ENCODE measurements at regions not wholly inside any gene's neighbourhood (a gene's known extent, or its start where the extent isn't known, plus 50 kb on each side); places are given as distances from the start of the nearest gene placed in this dataset.

DNA sequence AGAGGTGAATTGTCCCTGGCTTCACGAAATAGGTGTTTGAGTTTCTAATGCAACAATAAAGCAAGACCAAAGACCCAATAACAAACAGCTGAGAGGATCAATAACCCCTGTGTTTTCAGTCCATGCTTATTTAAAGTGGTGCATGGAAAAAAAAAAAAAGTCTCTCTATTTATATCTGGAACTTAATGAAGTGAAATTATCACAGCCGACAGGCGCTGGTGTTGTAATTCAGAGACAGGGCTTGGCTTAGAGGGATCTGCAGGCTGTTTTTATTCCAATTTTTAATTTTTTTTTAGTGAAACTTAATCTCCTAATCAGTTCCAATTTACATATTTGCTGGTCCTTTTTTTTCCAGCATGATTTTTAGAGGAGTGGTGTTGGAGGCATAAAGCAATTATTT, 858.2 kb upstream of the SOX9 start:
- TF ChIP-seq POLR2AphosphoS5 (IDR thresholded peaks at IDR 0.05; ENCODE audit: low read depth) = no peak
- TF ChIP-seq, protein P1, sequence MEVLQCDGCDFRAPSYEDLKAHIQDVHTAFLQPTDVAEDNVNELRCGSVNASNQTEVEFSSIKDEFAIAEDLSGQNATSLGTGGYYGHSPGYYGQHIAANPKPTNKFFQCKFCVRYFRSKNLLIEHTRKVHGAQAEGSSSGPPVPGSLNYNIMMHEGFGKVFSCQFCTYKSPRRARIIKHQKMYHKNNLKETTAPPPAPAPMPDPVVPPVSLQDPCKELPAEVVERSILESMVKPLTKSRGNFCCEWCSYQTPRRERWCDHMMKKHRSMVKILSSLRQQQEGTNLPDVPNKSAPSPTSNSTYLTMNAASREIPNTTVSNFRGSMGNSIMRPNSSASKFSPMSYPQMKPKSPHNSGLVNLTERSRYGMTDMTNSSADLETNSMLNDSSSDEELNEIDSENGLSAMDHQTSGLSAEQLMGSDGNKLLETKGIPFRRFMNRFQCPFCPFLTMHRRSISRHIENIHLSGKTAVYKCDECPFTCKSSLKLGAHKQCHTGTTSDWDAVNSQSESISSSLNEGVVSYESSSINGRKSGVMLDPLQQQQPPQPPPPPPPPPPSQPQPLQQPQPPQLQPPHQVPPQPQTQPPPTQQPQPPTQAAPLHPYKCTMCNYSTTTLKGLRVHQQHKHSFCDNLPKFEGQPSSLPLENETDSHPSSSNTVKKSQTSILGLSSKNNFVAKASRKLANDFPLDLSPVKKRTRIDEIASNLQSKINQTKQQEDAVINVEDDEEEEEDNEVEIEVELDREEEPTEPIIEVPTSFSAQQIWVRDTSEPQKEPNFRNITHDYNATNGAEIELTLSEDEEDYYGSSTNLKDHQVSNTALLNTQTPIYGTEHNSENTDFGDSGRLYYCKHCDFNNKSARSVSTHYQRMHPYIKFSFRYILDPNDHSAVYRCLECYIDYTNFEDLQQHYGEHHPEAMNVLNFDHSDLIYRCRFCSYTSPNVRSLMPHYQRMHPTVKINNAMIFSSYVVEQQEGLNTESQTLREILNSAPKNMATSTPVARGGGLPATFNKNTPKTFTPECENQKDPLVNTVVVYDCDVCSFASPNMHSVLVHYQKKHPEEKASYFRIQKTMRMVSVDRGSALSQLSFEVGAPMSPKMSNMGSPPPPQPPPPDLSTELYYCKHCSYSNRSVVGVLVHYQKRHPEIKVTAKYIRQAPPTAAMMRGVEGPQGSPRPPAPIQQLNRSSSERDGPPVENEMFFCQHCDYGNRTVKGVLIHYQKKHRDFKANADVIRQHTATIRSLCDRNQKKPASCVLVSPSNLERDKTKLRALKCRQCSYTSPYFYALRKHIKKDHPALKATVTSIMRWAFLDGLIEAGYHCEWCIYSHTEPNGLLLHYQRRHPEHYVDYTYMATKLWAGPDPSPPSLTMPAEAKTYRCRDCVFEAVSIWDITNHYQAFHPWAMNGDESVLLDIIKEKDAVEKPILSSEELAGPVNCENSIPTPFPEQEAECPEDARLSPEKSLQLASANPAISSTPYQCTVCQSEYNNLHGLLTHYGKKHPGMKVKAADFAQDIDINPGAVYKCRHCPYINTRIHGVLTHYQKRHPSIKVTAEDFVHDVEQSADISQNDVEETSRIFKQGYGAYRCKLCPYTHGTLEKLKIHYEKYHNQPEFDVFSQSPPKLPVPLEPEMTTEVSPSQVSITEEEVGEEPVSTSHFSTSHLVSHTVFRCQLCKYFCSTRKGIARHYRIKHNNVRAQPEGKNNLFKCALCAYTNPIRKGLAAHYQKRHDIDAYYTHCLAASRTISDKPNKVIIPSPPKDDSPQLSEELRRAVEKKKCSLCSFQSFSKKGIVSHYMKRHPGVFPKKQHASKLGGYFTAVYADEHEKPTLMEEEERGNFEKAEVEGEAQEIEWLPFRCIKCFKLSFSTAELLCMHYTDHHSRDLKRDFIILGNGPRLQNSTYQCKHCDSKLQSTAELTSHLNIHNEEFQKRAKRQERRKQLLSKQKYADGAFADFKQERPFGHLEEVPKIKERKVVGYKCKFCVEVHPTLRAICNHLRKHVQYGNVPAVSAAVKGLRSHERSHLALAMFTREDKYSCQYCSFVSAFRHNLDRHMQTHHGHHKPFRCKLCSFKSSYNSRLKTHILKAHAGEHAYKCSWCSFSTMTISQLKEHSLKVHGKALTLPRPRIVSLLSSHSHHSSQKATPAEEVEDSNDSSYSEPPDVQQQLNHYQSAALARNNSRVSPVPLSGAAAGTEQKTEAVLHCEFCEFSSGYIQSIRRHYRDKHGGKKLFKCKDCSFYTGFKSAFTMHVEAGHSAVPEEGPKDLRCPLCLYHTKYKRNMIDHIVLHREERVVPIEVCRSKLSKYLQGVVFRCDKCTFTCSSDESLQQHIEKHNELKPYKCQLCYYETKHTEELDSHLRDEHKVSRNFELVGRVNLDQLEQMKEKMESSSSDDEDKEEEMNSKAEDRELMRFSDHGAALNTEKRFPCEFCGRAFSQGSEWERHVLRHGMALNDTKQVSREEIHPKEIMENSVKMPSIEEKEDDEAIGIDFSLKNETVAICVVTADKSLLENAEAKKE (CRISPR knock-in tag; IDR thresholded peaks at IDR 0.05) = no peak
- TF ChIP-seq, protein P2, sequence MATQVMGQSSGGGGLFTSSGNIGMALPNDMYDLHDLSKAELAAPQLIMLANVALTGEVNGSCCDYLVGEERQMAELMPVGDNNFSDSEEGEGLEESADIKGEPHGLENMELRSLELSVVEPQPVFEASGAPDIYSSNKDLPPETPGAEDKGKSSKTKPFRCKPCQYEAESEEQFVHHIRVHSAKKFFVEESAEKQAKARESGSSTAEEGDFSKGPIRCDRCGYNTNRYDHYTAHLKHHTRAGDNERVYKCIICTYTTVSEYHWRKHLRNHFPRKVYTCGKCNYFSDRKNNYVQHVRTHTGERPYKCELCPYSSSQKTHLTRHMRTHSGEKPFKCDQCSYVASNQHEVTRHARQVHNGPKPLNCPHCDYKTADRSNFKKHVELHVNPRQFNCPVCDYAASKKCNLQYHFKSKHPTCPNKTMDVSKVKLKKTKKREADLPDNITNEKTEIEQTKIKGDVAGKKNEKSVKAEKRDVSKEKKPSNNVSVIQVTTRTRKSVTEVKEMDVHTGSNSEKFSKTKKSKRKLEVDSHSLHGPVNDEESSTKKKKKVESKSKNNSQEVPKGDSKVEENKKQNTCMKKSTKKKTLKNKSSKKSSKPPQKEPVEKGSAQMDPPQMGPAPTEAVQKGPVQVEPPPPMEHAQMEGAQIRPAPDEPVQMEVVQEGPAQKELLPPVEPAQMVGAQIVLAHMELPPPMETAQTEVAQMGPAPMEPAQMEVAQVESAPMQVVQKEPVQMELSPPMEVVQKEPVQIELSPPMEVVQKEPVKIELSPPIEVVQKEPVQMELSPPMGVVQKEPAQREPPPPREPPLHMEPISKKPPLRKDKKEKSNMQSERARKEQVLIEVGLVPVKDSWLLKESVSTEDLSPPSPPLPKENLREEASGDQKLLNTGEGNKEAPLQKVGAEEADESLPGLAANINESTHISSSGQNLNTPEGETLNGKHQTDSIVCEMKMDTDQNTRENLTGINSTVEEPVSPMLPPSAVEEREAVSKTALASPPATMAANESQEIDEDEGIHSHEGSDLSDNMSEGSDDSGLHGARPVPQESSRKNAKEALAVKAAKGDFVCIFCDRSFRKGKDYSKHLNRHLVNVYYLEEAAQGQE (IDR thresholded peaks at IDR 0.05; ENCODE audit: unreplicated experiment) = no peak
- no peak for TF ChIP-seq NANOG (IDR thresholded peaks at IDR 0.05; ENCODE audit: borderline replicate concordance)
- no peak for TF ChIP-seq ZNF331 (CRISPR knock-in tag; IDR thresholded peaks at IDR 0.05; ENCODE audit: low read depth)
- TF ChIP-seq STAT1 (IDR thresholded peaks at IDR 0.05; ENCODE audit: unreplicated experiment) = no peak
- no peak for TF ChIP-seq EZH2phosphoT487 (IDR thresholded peaks at IDR 0.05; ENCODE audit: unreplicated experiment)
- no peak for TF ChIP-seq ZNF114 (CRISPR knock-in tag; IDR thresholded peaks at IDR 0.05)
- TF ChIP-seq JUNB (IDR thresholded peaks at IDR 0.05; ENCODE audit: unreplicated experiment) = no peak
- H3K4me1 ChIP-seq (ENCODE audit: insufficient read depth) = no peaks in the 10 kb centered on the region
- Mint-ChIP-seq H3K27me3 (ENCODE audit: insufficient read depth, low read depth, poor library complexity) (no peaks in the 10 kb centered on the region), H3K9me3 (peaks cover 22% of the 10 kb centered on the region), H3K4me1 (no peaks in the 10 kb centered on the region), H3K36me3 (ENCODE audit: low read depth) (peaks cover 12% of the 10 kb centered on the region), H3K27ac (no peak overlapping the region), H3K4me3 (no peak overlapping the region)
- H3K9me2 ChIP-seq (ENCODE audit: insufficient read depth) = no peaks in the 10 kb centered on the region
- no peak overlapping the region for H3K4me2 ChIP-seq
- H3K27ac ChIP-seq (ENCODE audit: low read depth) = no peak overlapping the region
- H3K79me2 ChIP-seq (replicated peaks; ENCODE audit: insufficient read depth) = no peaks in the 10 kb centered on the region
- H3K4me3 ChIP-seq = no peak overlapping the region
- no peaks in the 10 kb centered on the region for H4K20me1 ChIP-seq (replicated peaks; ENCODE audit: insufficient read depth)
- H3F3A ChIP-seq (replicated peaks; ENCODE audit: low read depth) = no peaks in the 10 kb centered on the region
- no peaks in the 10 kb centered on the region for H3K36me3 ChIP-seq (ENCODE audit: insufficient read depth)
- DNase-seq (ENCODE audit: low spot score) (no peak), ATAC-seq (no peak)
- H2AFZ ChIP-seq = no peak overlapping the region
- no peaks in the 10 kb centered on the region for H3K27me3 ChIP-seq (ENCODE audit: insufficient read depth)

All from GM23338 (cell line).